Right atrium auricular region (tissue), 2 donors: ENCODE measurements at regions not wholly inside any gene's neighbourhood (a gene's known extent, or its start where the extent isn't known, plus 50 kb on each side); places are given as distances from the start of the nearest gene placed in this dataset.

Experiments used
- DNase-seq: peaks from one replicate; pipeline ENCODE4 v3.0.0-alpha.2; 2019; ENCODE audit warnings: low spot score
- H3K27ac ChIP-seq, 2 donors: fragments of 200-600 bp; sonication (generic); 1 replicate in 1 of 2; 2 replicates in 1 of 2; pipeline ENCODE4 v1.5.1; 2016 to 2019
- H3K27me3 ChIP-seq, 2 donors: fragments of 200-600 bp; sonication (generic); one replicate each; pipeline versions ENCODE4 v1.5.1 to v1.6.0; 2017 to 2019
- H3K36me3 ChIP-seq: fragments of 200-600 bp; sonication (generic); one replicate; pipeline ENCODE4 v1.5.1; 2016
- H3K4me1 ChIP-seq, 2 donors: fragments of 200-600 bp; sonication (generic); one replicate each; pipeline versions ENCODE4 v1.5.1 to v1.6.0; 2017 to 2019
- H3K4me3 ChIP-seq, 2 donors: fragments of 200-600 bp; sonication (generic); 1 replicate in 1 of 2; 2 replicates in 1 of 2; pipeline ENCODE4 v1.5.1; 2017 to 2019; ENCODE audit warnings: mild to moderate bottlenecking in 1 of 2, moderate library complexity in 1 of 2
- H3K9me3 ChIP-seq, 2 donors: fragments of 200-600 bp; sonication (generic); one replicate each; pipeline ENCODE4 v1.5.1; 2019
- CTCF ChIP-seq, 2 donors: fragments of 200-600 bp; sonication (generic); IDR thresholded peaks; one replicate each; pipeline ENCODE4 v1.5.1; 2019; ENCODE audit warnings: antibody characterized with exemption in 2 of 2

- no peak overlapping the region for H3K4me3 ChIP-seq
- no peak overlapping the region for H3K27ac ChIP-seq
- no peaks in the 10 kb centered on the region for H3K27me3 ChIP-seq
- no peaks in the 10 kb centered on the region for H3K4me1 ChIP-seq
- no peaks in the 10 kb centered on the region for H3K36me3 ChIP-seq
- H3K9me3 ChIP-seq: no peaks in the 10 kb centered on the region
- TF ChIP-seq CTCF (IDR thresholded peaks at IDR 0.05): no peak
- peak; percentile 34 for DNase-seq
These were observed 473.0 kb upstream of the MGMT start for GRCh38 chr10:128993911-128994538.

GRCh38 chr10:128994598-128995143, 472.4 kb upstream of the MGMT start:
- H3K4me3 ChIP-seq: no peak overlapping the region
- no peak for DNase-seq
- no peak for TF ChIP-seq CTCF (IDR thresholded peaks at IDR 0.05)

GRCh38 chr10:128995676-128996075, 471.4 kb upstream of the MGMT start:
- no peak for TF ChIP-seq CTCF (IDR thresholded peaks at IDR 0.05)
- Histone ChIP-seq H3K4me1 (no peaks in the 10 kb centered on the region), H3K9me3 (no peaks in the 10 kb centered on the region), H3K4me3 (no peak overlapping the region), H3K36me3 (no peaks in the 10 kb centered on the region), H3K27ac (no peak overlapping the region), H3K27me3 (no peaks in the 10 kb centered on the region)
- peak; percentile 18 for DNase-seq

More at GRCh38 chr10:128994598-128995143, 472.4 kb upstream of the MGMT start:
- no peaks in the 10 kb centered on the region for H3K9me3 ChIP-seq
- no peaks in the 10 kb centered on the region for H3K27me3 ChIP-seq
- no peaks in the 10 kb centered on the region for H3K36me3 ChIP-seq
- H3K27ac ChIP-seq: no peak overlapping the region
- H3K4me1 ChIP-seq: no peaks in the 10 kb centered on the region

- TF ChIP-seq CTCF (IDR thresholded peaks at IDR 0.05): no peak
These were observed 470.9 kb upstream of the MGMT start for GRCh38 chr10:128996092-128996491.

GRCh38 chr10:128998101-128998805, 468.8 kb upstream of the MGMT start:
- Histone ChIP-seq H3K27ac (no peak overlapping the region), H3K9me3 (no peaks in the 10 kb centered on the region), H3K4me1 (no peaks in the 10 kb centered on the region), H3K4me3 (no peak overlapping the region), H3K27me3 (no peaks in the 10 kb centered on the region), H3K36me3 (no peaks in the 10 kb centered on the region)
- DNase-seq: peak; percentile 46
- no peak for TF ChIP-seq CTCF (IDR thresholded peaks at IDR 0.05)

More at GRCh38 chr10:128996092-128996491, 470.9 kb upstream of the MGMT start:
- H3K4me3 ChIP-seq: no peak overlapping the region
- no peaks in the 10 kb centered on the region for H3K36me3 ChIP-seq
- no peaks in the 10 kb centered on the region for H3K9me3 ChIP-seq
- no peaks in the 10 kb centered on the region for H3K4me1 ChIP-seq
- H3K27me3 ChIP-seq: no peaks in the 10 kb centered on the region
- peak; percentile 7 for DNase-seq
- no peak overlapping the region for H3K27ac ChIP-seq
